ENCODE measurements at regions not wholly inside any gene's neighbourhood (a gene's known extent, or its start where the extent isn't known, plus 50 kb on each side); places are given as distances from the start of the nearest gene placed in this dataset.

DNA sequence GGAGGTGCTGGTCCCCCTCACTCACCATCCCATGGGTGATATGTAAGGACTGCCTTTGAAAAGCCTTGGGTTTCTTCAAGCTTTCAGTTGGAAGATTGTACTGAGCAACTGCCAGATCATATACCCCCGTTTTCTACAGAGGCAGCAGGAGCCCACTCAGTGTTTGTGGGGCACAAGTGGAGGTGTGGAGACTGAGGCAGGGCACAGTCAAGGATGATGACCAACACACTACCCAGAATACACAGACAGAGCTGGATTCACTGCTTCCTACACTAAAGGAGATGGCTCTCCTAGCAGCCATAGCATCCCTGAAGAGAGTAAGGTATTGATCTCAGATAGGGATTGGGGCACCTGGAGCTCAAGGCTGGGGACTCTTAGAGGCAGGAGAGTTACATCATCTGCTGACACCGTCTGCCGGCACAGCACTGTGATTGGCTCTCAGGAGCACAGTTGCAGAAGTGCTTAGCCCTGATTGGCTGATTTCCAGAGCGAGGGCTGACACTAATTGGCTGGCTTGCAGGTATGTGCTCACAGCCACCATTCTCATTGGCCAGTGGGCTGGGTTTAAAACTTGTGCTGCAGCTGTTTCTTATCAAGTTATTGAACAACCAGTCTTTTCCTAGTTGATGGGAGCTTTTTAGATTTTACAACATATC lies 77.9 kb upstream of the PFKP start:
- H3K27me3 ChIP-seq: peaks cover 0 to 47% of the 10 kb centered on the region in 2 donors
- peaks cover 0 to 3% (median 0%) of the 10 kb centered on the region in 4 donors for H3K4me1 ChIP-seq
- TF ChIP-seq, protein P1, sequence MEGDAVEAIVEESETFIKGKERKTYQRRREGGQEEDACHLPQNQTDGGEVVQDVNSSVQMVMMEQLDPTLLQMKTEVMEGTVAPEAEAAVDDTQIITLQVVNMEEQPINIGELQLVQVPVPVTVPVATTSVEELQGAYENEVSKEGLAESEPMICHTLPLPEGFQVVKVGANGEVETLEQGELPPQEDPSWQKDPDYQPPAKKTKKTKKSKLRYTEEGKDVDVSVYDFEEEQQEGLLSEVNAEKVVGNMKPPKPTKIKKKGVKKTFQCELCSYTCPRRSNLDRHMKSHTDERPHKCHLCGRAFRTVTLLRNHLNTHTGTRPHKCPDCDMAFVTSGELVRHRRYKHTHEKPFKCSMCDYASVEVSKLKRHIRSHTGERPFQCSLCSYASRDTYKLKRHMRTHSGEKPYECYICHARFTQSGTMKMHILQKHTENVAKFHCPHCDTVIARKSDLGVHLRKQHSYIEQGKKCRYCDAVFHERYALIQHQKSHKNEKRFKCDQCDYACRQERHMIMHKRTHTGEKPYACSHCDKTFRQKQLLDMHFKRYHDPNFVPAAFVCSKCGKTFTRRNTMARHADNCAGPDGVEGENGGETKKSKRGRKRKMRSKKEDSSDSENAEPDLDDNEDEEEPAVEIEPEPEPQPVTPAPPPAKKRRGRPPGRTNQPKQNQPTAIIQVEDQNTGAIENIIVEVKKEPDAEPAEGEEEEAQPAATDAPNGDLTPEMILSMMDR (IDR thresholded peaks at IDR 0.05): no peak
- peaks cover 0 to 10% (median 10%) of the 10 kb centered on the region in 3 donors for H3K9me3 ChIP-seq
- DNase-seq: no peak
- intact Hi-C loops (cut with DNase I; ENCODE audit: low total_unique reads): no loop called here
- H3K36me3 ChIP-seq: no peaks in the 10 kb centered on the region
- no peak overlapping the region for H3K4me3 ChIP-seq
- no peak overlapping the region for H3K27ac ChIP-seq

DNA sequence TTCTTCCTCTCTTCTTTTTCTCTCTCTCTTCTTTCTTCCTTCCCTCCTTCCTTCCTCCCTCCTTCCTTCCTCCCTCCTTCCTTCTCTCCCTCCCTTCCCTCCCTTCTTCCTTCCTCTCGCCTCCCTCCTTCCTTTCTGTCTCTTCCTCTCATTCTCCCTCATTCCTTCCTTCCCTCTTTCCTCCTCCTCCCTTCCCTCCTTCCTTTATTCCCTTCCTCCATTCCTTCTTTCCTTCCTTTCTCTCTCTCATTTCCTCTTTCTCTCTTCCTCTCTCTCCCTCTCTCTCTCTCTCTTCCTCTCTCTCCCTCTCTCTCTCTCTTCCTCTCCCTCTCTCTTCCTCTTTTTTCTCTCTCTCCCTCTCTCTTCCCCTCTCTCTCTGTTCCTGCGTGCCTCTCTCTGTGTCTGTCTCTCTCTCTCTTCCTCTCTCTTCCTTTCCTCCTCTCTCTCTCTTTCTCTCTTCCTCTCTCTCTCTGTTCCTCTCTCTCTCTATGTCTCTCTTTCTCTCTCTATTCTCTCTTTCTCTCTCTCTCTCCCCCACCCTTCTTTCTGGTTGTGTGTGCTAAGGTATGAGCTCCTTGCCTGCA lies 80.1 kb upstream of the PFKP start:
- TF ChIP-seq, protein P1 (IDR thresholded peaks at IDR 0.05): no peak
- peaks cover 0 to 3% (median 0%) of the 10 kb centered on the region in 4 donors for H3K4me1 ChIP-seq
- no peak for DNase-seq
- no peak overlapping the region for H3K4me3 ChIP-seq
- H3K27ac ChIP-seq: no peak overlapping the region
- H3K36me3 ChIP-seq: no peaks in the 10 kb centered on the region
- H3K9me3 ChIP-seq: peaks cover 0 to 10% (median 10%) of the 10 kb centered on the region in 3 donors
- intact Hi-C loops (cut with DNase I; ENCODE audit: low total_unique reads): no loop called here
- peaks cover 0 to 45% of the 10 kb centered on the region in 2 donors for H3K27me3 ChIP-seq

DNA sequence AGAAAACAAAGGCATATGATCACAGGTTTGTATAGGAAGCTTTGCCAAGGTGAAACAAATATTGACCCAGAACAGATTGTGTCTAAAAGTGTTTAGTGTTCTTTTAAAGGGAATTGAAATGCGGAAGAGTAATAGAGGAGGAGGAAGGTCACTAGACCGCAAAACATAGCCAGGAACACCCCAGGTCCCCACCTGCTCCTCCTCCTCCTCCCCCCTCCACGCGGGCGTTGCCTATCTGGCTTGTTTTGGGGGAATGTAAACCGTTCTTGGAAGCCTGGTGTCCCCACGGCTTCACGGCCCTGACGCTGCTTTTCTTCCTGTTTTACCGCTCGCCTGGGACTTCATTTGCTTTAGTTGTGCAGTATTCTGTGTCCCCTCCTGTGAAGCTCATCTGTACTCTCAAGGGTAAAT lies 81.0 kb upstream of the PFKP start:
- Histone ChIP-seq H3K4me1 (peaks cover 0 to 3% (median 0%) of the 10 kb centered on the region in 4 donors), H3K27me3 (peaks cover 0 to 45% of the 10 kb centered on the region in 2 donors), H3K9me3 (peaks cover 0 to 10% (median 10%) of the 10 kb centered on the region in 3 donors), H3K27ac (no peak overlapping the region), H3K36me3 (no peaks in the 10 kb centered on the region), H3K4me3 (no peak overlapping the region)
- intact Hi-C loops (cut with DNase I; ENCODE audit: low total_unique reads): no loop called here
- TF ChIP-seq, protein P1 (IDR thresholded peaks at IDR 0.05): no peak
- DNase-seq: no peak

DNA sequence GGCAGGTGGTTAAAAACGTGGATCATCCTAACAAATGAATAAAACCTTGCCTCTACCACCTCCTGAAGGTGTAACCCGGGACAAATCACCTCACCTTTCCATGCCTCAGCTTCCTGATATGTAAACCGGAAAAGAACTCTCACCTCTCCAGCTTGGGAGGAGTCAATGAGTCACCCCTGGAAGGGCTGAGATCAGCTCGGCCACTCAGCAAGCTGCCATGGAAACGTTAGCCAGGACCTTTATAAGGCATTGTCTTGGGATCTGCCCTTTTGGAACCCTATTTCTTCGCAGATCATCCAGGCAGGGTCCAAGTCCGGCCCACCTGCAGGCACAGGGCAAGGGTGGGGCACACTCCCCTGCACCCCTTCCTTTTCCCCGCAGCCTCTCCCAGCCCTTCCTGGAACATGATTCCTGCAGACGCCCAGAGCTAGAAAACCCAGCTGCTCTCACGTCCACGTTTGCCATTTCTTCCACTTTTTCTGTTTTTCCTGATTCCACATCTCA lies 81.6 kb upstream of the PFKP start:
- H3K27ac ChIP-seq: no peak overlapping the region
- peaks cover 0 to 3% (median 0%) of the 10 kb centered on the region in 4 donors for H3K4me1 ChIP-seq
- TF ChIP-seq, protein P1 (IDR thresholded peaks at IDR 0.05): no peak
- intact Hi-C loops (cut with DNase I; ENCODE audit: low total_unique reads): no loop called here
- H3K36me3 ChIP-seq: no peaks in the 10 kb centered on the region
- DNase-seq: no peak
- H3K9me3 ChIP-seq: peaks cover 0 to 10% (median 10%) of the 10 kb centered on the region in 3 donors
- peaks cover 0 to 45% of the 10 kb centered on the region in 2 donors for H3K27me3 ChIP-seq
- no peak overlapping the region for H3K4me3 ChIP-seq

DNA sequence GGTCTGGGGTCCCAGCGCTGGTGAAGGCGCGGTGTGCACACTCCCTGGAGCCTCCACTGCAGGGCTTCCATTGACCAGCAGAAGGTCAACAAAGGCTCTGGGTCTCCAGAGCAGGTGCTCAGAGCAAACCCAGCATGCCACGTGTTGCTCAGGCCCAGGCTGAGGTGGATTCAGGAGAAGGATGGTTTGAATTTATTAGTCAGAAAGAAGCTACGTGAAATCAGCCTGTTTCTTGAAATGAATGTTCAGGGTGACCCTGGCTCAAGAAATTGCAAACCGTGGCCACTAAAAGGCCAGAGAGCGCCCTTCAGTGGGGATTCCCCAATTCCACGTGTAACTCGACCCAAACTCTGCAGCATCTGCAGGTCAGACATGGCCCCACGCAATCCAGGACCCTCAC lies 82.7 kb upstream of the PFKP start:
- Histone ChIP-seq H3K4me3 (no peak overlapping the region), H3K27ac (no peak overlapping the region), H3K36me3 (no peaks in the 10 kb centered on the region), H3K27me3 (peaks cover 0 to 43% of the 10 kb centered on the region in 2 donors), H3K9me3 (peaks cover 0 to 10% (median 9%) of the 10 kb centered on the region in 3 donors), H3K4me1 (peaks cover 0 to 3% (median 0%) of the 10 kb centered on the region in 4 donors)
- intact Hi-C loops (cut with DNase I; ENCODE audit: low total_unique reads): no loop called here
- no peak for DNase-seq
- TF ChIP-seq, protein P1 (IDR thresholded peaks at IDR 0.05): no peak

All from tibial artery (tissue), 4 donors.